K562 (cell line): ENCODE measurements at regions not wholly inside any gene's neighbourhood (a gene's known extent, or its start where the extent isn't known, plus 50 kb on each side); places are given as distances from the start of the nearest gene placed in this dataset.

Source experiments
- ATAC-seq: fragments of 200-7000 bp; cut with Tn5 transposase; 3 replicates; pipeline ENCODE4 v1.9.1; 2020; ENCODE audit warnings: moderate library complexity
- BruUV-seq: library from RNA; stranded (reverse); fragments of 400-500 nt; replicated peaks from 2 replicates; lab custom pipeline; 2021; lab: Mats Ljungman, UMichigan
- CTCF ChIA-PET: fragments of 300-600 bp; formaldehyde crosslinking; extraction: SDS; loops from one replicate; lab custom pipeline; 2021; ENCODE audit warnings: low intra/inter-chr PET ratio; lab: Yijun Ruan, JAX
- POLR2A ChIA-PET: fragments of 300-600, 350-650 bp; sonication (Branson Sonifier 250); formaldehyde crosslinking; extraction: SDS; loops from one replicate; lab custom pipeline; 2021; ENCODE audit warnings: antibody characterized with exemption, inconsistent platforms; lab: Yijun Ruan, JAX
- DNase-seq, 4 experiments: peaks; one replicate each; pipeline versions ENCODE4 v3.0.0 to v3.0.0-alpha.2; 2011 to 2018; ENCODE audit warnings: low spot score in 3 of 4, mixed read lengths in 3 of 4; ENCODE audit errors: extremely low read depth in 1 of 4
- FAIRE-seq: peaks from 2 replicates; lab custom pipeline; 2011; peaks lifted over from hg19 to GRCh38; lab: Jason Lieb, UNC
- H2AFZ ChIP-seq: 2 replicates; pipeline ENCODE4 v1.6.0; 2011; ENCODE audit warnings: low read depth, low read length, control low read depth, inconsistent platforms
- H3K27ac ChIP-seq: fragments of 200-600 bp; 3 replicates; pipeline ENCODE4 v1.8.0; 2011; ENCODE audit warnings: low read depth, mild to moderate bottlenecking, control low read depth, inconsistent platforms, low read length, moderate library complexity, mixed read lengths; ENCODE audit errors: extremely low read depth
- H3K27me3 ChIP-seq, 2 experiments: fragments of 300-600 bp in 1 of 2; 2 replicates in 1 of 2; 3 replicates in 1 of 2; pipeline versions ENCODE4 v1.6.0 to v1.8.0; 2011; ENCODE audit warnings: inconsistent platforms in 2 of 2, low read length in 2 of 2, mild to moderate bottlenecking in 1 of 2, mixed read lengths in 1 of 2, moderate library complexity in 1 of 2; ENCODE audit not compliant: control insufficient read depth in 2 of 2, insufficient read depth in 2 of 2
- H3K36me3 ChIP-seq: fragments of 300-600 bp; 3 replicates; pipeline ENCODE4 v1.8.0; 2011; ENCODE audit warnings: mild to moderate bottlenecking, low read length, inconsistent platforms; ENCODE audit not compliant: control insufficient read depth, insufficient read depth
- H3K4me1 ChIP-seq, 2 experiments: fragments of 200-600 bp in 1 of 2; replicated peaks in 1 of 2; 2 replicates in 1 of 2; 3 replicates in 1 of 2; pipeline versions ENCODE4 v1.5.1 to v1.8.0; 2011; ENCODE audit warnings: inconsistent platforms in 2 of 2, low read length in 2 of 2, mild to moderate bottlenecking in 1 of 2, mixed read lengths in 1 of 2, moderate library complexity in 1 of 2; ENCODE audit not compliant: control insufficient read depth in 2 of 2, insufficient read depth in 2 of 2
- H3K4me2 ChIP-seq: 2 replicates; pipeline ENCODE4 v1.6.1; 2011; ENCODE audit warnings: low read length, control low read depth, inconsistent platforms, mixed read lengths; ENCODE audit not compliant: insufficient read depth
- H3K4me3 ChIP-seq: fragments of 200-600 bp; sonication (generic), shearing (Covaris generic); 2 replicates; pipeline ENCODE4 v1.5.1; 2016; ENCODE audit warnings: control low read depth, inconsistent platforms
- H3K79me2 ChIP-seq: fragments of 200-600 bp; 3 replicates; pipeline ENCODE4 v1.8.0; 2011; ENCODE audit warnings: low read length, inconsistent platforms; ENCODE audit not compliant: control insufficient read depth, insufficient read depth
- H3K9ac ChIP-seq, 2 experiments: 2 replicates each; pipeline versions ENCODE4 v1.6.0 to v1.6.1; 2011; ENCODE audit warnings: low read depth in 2 of 2, low read length in 2 of 2, control low read depth in 1 of 2, inconsistent platforms in 1 of 2, mild to moderate bottlenecking in 1 of 2, mixed read lengths in 1 of 2; ENCODE audit not compliant: insufficient read depth in 1 of 2
- H3K9me1 ChIP-seq: one replicate; pipeline ENCODE4 v1.6.0; 2011; ENCODE audit warnings: inconsistent platforms, mild to moderate bottlenecking, low read length, moderate library complexity; ENCODE audit not compliant: control insufficient read depth, insufficient read depth
- H3K9me3 ChIP-seq: replicated peaks from 2 replicates; pipeline ENCODE4 v1.5.1; 2011; ENCODE audit warnings: low read depth, low read length, inconsistent platforms; ENCODE audit not compliant: control insufficient read depth, insufficient read depth
- H4K20me1 ChIP-seq: replicated peaks from 2 replicates; pipeline ENCODE4 v1.6.1; 2011; ENCODE audit warnings: low read length, inconsistent platforms, mixed read lengths; ENCODE audit not compliant: control insufficient read depth, insufficient read depth
- BCLAF1 ChIP-seq, 2 experiments: fragments of 450-650 bp in 1 of 2; IDR thresholded peaks; 2 replicates each; pipeline ENCODE4 v1.6.1; 2011 to 2017; ENCODE audit warnings: low read depth in 2 of 2, antibody characterized with exemption in 1 of 2, borderline replicate concordance in 1 of 2, low read length in 1 of 2, mild to moderate bottlenecking in 1 of 2, mixed read lengths in 1 of 2; ENCODE audit not compliant: control insufficient read depth in 1 of 2
- BRF1 ChIP-seq: IDR thresholded peaks from 3 replicates; pipeline ENCODE4 v1.6.1; 2011; ENCODE audit warnings: borderline replicate concordance, mild to moderate bottlenecking; ENCODE audit not compliant: insufficient read length; ENCODE audit errors: extremely low read depth
- CBX2 ChIP-seq: fragments of 200-600 bp; sonication (generic); IDR thresholded peaks from one replicate; pipeline ENCODE4 v1.6.1; 2012; ENCODE audit warnings: mild to moderate bottlenecking, low read length, inconsistent platforms; ENCODE audit not compliant: insufficient read depth, poor library complexity, severe bottlenecking
- MAFK ChIP-seq: IDR thresholded peaks from 2 replicates; pipeline ENCODE4 v1.6.1; 2011; ENCODE audit warnings: low read length, improper control_type of control experiment
- MBD1 ChIP-seq: fragments of 250-450 bp; sonication (Bioruptor Pico); IDR thresholded peaks from 2 replicates; pipeline ENCODE4 v1.8.0; 2022; ENCODE audit warnings: inconsistent platforms
- PHF21A ChIP-seq: fragments of 450-650 bp; IDR thresholded peaks from 2 replicates; pipeline ENCODE4 v1.6.1; 2017; ENCODE audit warnings: low read depth, borderline replicate concordance
- RBM15 ChIP-seq: fragments of 200-400 bp; formaldehyde crosslinking; IDR thresholded peaks from 2 replicates; pipeline ENCODE4 v1.6.1; 2018; ENCODE audit warnings: mild to moderate bottlenecking, low read length, moderate library complexity; ENCODE audit not compliant: insufficient read depth
- TCF7L2 ChIP-seq: fragments of 150-350 bp; IDR thresholded peaks from 2 replicates; pipeline ENCODE4 v1.6.1; 2016; ENCODE audit warnings: low read depth, mild to moderate bottlenecking, low read length, moderate library complexity
- ZNF384 ChIP-seq: IDR thresholded peaks from 2 replicates; pipeline ENCODE4 v1.6.1; 2012; ENCODE audit warnings: low read depth, low read length, improper control_type of control experiment
- ZNF639 ChIP-seq, 2 experiments: fragments of 200-800 bp in 1 of 2; sonication (Bioruptor generic) in 1 of 2; sonication (generic) in 1 of 2; formaldehyde crosslinking in 1 of 2; IDR thresholded peaks in 1 of 2; conservative IDR thresholded peaks in 1 of 2; 2 replicates each; pipeline versions ENCODE4 v1.5.0 to v1.6.1; 2016 to 2020; ENCODE audit warnings: missing compliant biosample characterization in 1 of 2, missing genetic modification characterization in 1 of 2, missing genetic modification reagents in 1 of 2
- WGBS: fragments of 100-300 bp; shearing (Covaris generic); methylation state at CpG from one replicate; pipeline ENCODE4 v1.1.6; 2016; ENCODE audit warnings: low coverage, mixed read lengths; ENCODE audit not compliant: insufficient coverage; ENCODE audit errors: missing lambda C conversion rate; 5-methylcytosine and 5-hydroxymethylcytosine counted together
- in situ Hi-C: fragments of 300-500 bp; cut with MboI; formaldehyde crosslinking; loops from 4 replicates; pipeline ENCODE4 v1.15.0; 2018; ENCODE audit warnings: inconsistent platforms, mixed read lengths
- intact Hi-C: fragments of 100-400 bp; cut with micrococcal nuclease; formaldehyde crosslinking; loops from 2 replicates; pipeline ENCODE4 v1.14.2; 2022

GRCh38 chr9:101970609-101971008 is 232.2 kb upstream of the GRIN3A start:
- H3K4me3 ChIP-seq, result no peak overlapping the region
- POLR2A ChIA-PET, result no interaction called here
- no peaks in the 10 kb centered on the region for H3K36me3 ChIP-seq
- no peak overlapping the region for H3K4me2 ChIP-seq
- DNase-seq, result no peak
- H3K27me3 ChIP-seq, result no peaks in the 10 kb centered on the region
- no peaks in the 10 kb centered on the region for H3K9me3 ChIP-seq
- H3K27ac ChIP-seq, result no peak overlapping the region
- no peaks in the 10 kb centered on the region for H3K79me2 ChIP-seq
- H4K20me1 ChIP-seq, result no peaks in the 10 kb centered on the region
- TF ChIP-seq CBX2 (no peak), MBD1 (CRISPR knock-in tag) (no peak), RBM15 (no peak)
- intact Hi-C loops (loop anchor here (5.0 kb wide), 1 partner anchor 178 kb away; no protein-coding TSS in a partner anchor), in situ Hi-C loops (no loop called here)
- no peak for FAIRE-seq
- H3K4me1 ChIP-seq, result no peaks in the 10 kb centered on the region
- no peak overlapping the region for H2AFZ ChIP-seq
- ATAC-seq, result no peak
- BruUV-seq, result no TSS peak
- CTCF ChIA-PET, result no interaction called here
- no peak overlapping the region for H3K9ac ChIP-seq
- H3K9me1 ChIP-seq, result no peaks in the 10 kb centered on the region

GRCh38 chr9:101968392-101968791 is 229.9 kb upstream of the GRIN3A start:
- in situ Hi-C loops, result no loop called here
- BruUV-seq, result no TSS peak
- no peak for TF ChIP-seq BCLAF1 (IDR thresholded peaks at IDR 0.05; ENCODE audit: borderline replicate concordance in 1 of 2, control insufficient read depth in 1 of 2, low read depth in 2 of 2, low read length in 1 of 2)
- no peak for TF ChIP-seq TCF7L2
- TF ChIP-seq PHF21A, result no peak
- no peak for TF ChIP-seq BRF1
- no peak for TF ChIP-seq ZNF639 (CRISPR knock-in tag; conservative IDR thresholded peaks at IDR 0.05 in 1 of 2, IDR thresholded peaks at IDR 0.05 in 1 of 2)
- TF ChIP-seq MAFK, result peak; percentile 92
- TF ChIP-seq ZNF384, result no peak

More at GRCh38 chr9:101968392-101968791, 229.9 kb upstream of the GRIN3A start:
- FAIRE-seq, result no peak
- no peak overlapping the region for H3K27ac ChIP-seq
- H3K4me3 ChIP-seq, result no peak overlapping the region
- intact Hi-C loops, result no loop called here
- ATAC-seq, result no peak
- no peak overlapping the region for H3K9ac ChIP-seq
- no peaks in the 10 kb centered on the region for H3K9me1 ChIP-seq
- POLR2A ChIA-PET, result no interaction called here
- H3K79me2 ChIP-seq, result no peaks in the 10 kb centered on the region
- no peak for DNase-seq
- H2AFZ ChIP-seq, result no peak overlapping the region
- H4K20me1 ChIP-seq, result no peaks in the 10 kb centered on the region
- no peaks in the 10 kb centered on the region for H3K36me3 ChIP-seq
- no peaks in the 10 kb centered on the region for H3K4me1 ChIP-seq
- 15% methylated on average over 1 of the region's 1 CpG for WGBS
- CTCF ChIA-PET, result no interaction called here
- H3K9me3 ChIP-seq, result no peaks in the 10 kb centered on the region
- no peak overlapping the region for H3K4me2 ChIP-seq
- H3K27me3 ChIP-seq, result no peaks in the 10 kb centered on the region
